Fibroblast of the aortic adventitia (primary cell): ENCODE measurements at regions not wholly inside any gene's neighbourhood (a gene's known extent, or its start where the extent isn't known, plus 50 kb on each side); places are given as distances from the start of the nearest gene placed in this dataset.

ENCODE experiments used
- DNase-seq: peaks from one replicate; pipeline ENCODE4 v3.0.0-alpha.2; 2010; ENCODE audit warnings: low read depth
- H3K4me3 ChIP-seq: 2 replicates; pipeline ENCODE4 v1.5.1; 2011; ENCODE audit warnings: low read depth, mild to moderate bottlenecking, control low read depth, low read length, moderate library complexity
- TF ChIP-seq, protein P1 (sequence below): IDR thresholded peaks from 2 replicates; pipeline ENCODE4 v1.5.1; 2011; ENCODE audit warnings: mild to moderate bottlenecking, low read length, control low read depth, inconsistent platforms; ENCODE audit not compliant: insufficient read depth

DNA sequence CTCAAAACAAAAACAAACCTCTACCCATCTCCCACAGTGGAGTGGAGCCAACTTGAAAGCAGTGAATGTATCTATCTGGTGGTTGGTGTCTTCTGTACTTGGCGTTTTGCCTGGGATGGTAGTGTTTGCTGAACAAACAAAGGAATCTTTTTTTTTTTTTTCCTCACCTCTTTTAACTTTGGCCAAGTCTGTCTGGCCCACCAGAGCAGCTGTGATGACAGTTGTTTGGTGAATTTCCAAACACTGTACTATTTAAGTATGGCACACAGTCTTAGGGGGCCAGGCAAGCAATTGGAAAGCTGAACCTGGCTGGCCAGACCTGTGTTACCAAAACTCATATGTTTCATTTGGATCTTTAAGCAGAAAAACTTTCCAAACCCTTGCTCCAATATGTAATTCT, 101.8 kb upstream of the CDH13 start:
- no peak for DNase-seq
- no peak overlapping the region for H3K4me3 ChIP-seq
- TF ChIP-seq, protein P1, sequence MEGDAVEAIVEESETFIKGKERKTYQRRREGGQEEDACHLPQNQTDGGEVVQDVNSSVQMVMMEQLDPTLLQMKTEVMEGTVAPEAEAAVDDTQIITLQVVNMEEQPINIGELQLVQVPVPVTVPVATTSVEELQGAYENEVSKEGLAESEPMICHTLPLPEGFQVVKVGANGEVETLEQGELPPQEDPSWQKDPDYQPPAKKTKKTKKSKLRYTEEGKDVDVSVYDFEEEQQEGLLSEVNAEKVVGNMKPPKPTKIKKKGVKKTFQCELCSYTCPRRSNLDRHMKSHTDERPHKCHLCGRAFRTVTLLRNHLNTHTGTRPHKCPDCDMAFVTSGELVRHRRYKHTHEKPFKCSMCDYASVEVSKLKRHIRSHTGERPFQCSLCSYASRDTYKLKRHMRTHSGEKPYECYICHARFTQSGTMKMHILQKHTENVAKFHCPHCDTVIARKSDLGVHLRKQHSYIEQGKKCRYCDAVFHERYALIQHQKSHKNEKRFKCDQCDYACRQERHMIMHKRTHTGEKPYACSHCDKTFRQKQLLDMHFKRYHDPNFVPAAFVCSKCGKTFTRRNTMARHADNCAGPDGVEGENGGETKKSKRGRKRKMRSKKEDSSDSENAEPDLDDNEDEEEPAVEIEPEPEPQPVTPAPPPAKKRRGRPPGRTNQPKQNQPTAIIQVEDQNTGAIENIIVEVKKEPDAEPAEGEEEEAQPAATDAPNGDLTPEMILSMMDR: no peak

DNA sequence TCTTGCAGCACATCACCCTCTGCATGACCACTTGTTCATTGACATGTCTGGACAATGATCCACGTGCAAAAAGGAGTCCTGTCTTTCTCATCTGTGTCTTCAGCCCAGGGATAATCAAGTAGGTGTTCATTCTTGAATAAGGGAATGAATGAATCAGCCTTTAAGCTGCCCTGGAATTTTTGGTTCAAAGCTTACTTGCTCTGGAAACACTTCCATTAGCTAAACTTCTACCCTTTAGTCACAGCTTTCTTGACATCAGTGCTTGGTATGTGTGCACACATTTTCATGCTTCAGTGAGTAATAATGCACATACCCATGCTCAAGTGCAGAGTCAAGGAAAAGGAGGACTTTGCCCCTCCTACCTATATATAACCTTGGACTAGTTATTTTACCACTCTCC, 103.0 kb upstream of the CDH13 start:
- TF ChIP-seq, protein P1: no peak
- DNase-seq: no peak
- H3K4me3 ChIP-seq: no peak overlapping the region

- no peak for DNase-seq
- TF ChIP-seq, protein P1: no peak
- no peak overlapping the region for H3K4me3 ChIP-seq
These were observed 104.7 kb upstream of the CDH13 start for GRCh38 chr16:82522026-82522425.

DNA sequence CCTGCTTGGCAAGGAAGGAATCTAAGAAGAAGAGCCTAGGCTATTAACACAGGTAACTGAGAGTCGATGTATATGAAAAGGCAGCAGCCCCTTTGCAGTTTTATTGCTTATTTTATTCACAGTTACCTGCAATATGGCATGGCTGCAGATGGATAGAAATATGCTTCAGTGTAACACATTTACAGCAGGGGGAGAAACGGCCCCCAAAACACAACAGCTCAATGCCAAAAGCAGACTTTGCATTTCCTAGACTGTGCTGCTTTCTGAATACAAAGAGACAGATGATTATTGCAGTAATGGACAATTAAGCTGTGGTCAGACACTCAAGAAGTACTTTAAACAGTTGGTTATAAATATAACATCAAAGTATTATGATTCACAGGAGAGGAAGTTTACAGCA, 108.0 kb upstream of the CDH13 start:
- TF ChIP-seq, protein P1: no peak
- DNase-seq: no peak
- H3K4me3 ChIP-seq: no peak overlapping the region

DNA sequence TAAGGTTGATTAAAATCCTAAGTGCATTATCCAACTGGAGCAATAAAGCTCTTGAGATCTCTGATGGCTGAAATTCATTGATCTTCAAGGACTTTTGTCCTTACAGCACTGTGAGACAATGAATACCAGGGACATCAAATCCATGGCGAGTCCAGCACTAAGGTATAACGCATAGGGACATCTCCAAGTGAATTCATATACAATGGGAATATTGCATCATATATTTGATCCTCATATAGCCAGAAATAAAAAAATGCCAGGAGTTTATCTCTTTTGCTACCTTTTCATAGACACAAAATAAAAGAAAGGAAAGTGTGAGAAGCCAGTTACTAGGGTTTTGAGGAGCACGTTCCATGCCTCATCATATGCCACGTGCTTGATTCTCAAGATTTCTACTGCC, 112.5 kb upstream of the CDH13 start:
- H3K4me3 ChIP-seq: no peak overlapping the region
- no peak for DNase-seq
- TF ChIP-seq, protein P1: no peak

GRCh38 chr16:82510789-82511305, 115.9 kb upstream of the CDH13 start:
- TF ChIP-seq, protein P1: no peak
- DNase-seq: no peak
- H3K4me3 ChIP-seq: no peak overlapping the region
